Tibial nerve (tissue), 4 donors: ENCODE measurements at regions not wholly inside any gene's neighbourhood (a gene's known extent, or its start where the extent isn't known, plus 50 kb on each side); places are given as distances from the start of the nearest gene placed in this dataset.

ENCODE experiments used
- DNase-seq, 2 donors: peaks; one replicate each; pipeline ENCODE4 v3.0.0-alpha.2; 2019; ENCODE audit warnings: low spot score in 2 of 2
- H3K27ac ChIP-seq, 4 donors: fragments of 200-600 bp; sonication (generic) in 3 of 4; one replicate each; pipeline ENCODE4 v1.5.1; 2017 to 2019; ENCODE audit warnings: mild to moderate bottlenecking in 1 of 4
- H3K27me3 ChIP-seq, 2 donors: fragments of 200-600 bp; sonication (generic) in 1 of 2; one replicate each; pipeline versions ENCODE4 v1.5.1 to v1.6.0; 2017 to 2019
- H3K36me3 ChIP-seq, 3 donors: fragments of 200-600 bp; sonication (generic); one replicate each; pipeline ENCODE4 v1.5.1; 2018 to 2019
- H3K4me1 ChIP-seq, 4 donors: fragments of 200-600 bp; sonication (generic) in 3 of 4; one replicate each; pipeline ENCODE4 v1.5.1; 2017 to 2019
- H3K4me3 ChIP-seq, 4 donors: fragments of 200-600 bp; sonication (generic) in 3 of 4; one replicate each; pipeline ENCODE4 v1.5.1; 2017 to 2019; ENCODE audit warnings: mild to moderate bottlenecking in 1 of 4, moderate library complexity in 1 of 4
- H3K9me3 ChIP-seq, 4 donors: fragments of 200-600 bp; sonication (generic) in 3 of 4; one replicate each; pipeline ENCODE4 v1.5.1; 2017 to 2019
- EP300 ChIP-seq, 2 donors: sonication (generic); formaldehyde crosslinking; IDR thresholded peaks; one replicate each; pipeline ENCODE4 v1.6.1; 2017; ENCODE audit warnings: antibody characterized with exemption in 2 of 2, mild to moderate bottlenecking in 1 of 2
- POLR2A ChIP-seq, 2 donors: fragments of 450-650 bp; IDR thresholded peaks; one replicate each; pipeline ENCODE4 v1.6.1; 2017; ENCODE audit warnings: antibody characterized with exemption in 2 of 2, mild to moderate bottlenecking in 2 of 2, moderate library complexity in 2 of 2
- WGBS, 2 donors: methylation state at CpG; one replicate each; pipeline ENCODE4 v1.1.5; 2018; 5-methylcytosine and 5-hydroxymethylcytosine counted together
- TF ChIP-seq, protein P1 (sequence below), 5 experiments: fragments of 200-600 bp in 3 of 5; fragments of 450-650 bp in 2 of 5; sonication (generic) in 3 of 5; IDR thresholded peaks; one replicate each; pipeline ENCODE4 v1.5.1; 2016 to 2019; ENCODE audit warnings: antibody characterized with exemption in 5 of 5, mild to moderate bottlenecking in 3 of 5, moderate library complexity in 2 of 5

DNA sequence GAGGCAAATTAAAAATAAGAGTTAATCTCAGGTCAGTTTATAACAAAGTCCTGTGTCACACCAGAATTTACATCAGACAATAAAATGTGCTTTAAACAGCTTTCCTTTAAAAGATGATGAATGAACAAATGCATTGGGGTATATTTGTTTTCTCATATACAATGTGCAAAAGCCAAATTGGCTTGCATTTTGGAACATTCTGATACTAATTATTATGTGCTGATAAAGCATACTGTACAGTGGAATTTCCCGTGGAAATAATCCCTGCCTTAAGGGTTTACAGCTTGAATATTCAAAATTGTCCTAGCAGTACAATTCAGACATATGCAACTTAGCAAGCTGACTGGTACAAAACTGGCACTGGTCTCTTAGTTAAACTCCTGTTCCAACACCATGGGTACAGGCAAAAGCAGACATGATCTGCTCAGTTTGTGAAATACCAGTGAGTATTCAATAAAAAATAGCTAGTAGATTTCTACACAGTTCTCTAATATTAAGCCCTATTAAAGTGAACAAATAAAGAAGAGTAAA is 373.4 kb downstream of the SLITRK1 start:
- Histone ChIP-seq H3K27me3 (no peaks in the 10 kb centered on the region), H3K9me3 (no peaks in the 10 kb centered on the region), H3K4me3 (no peak overlapping the region), H3K36me3 (no peaks in the 10 kb centered on the region), H3K27ac (no peak overlapping the region), H3K4me1 (no peaks in the 10 kb centered on the region)
- TF ChIP-seq EP300 (IDR thresholded peaks at IDR 0.05) (no peak), POLR2A (IDR thresholded peaks at IDR 0.05) (no peak)
- TF ChIP-seq, protein P1, sequence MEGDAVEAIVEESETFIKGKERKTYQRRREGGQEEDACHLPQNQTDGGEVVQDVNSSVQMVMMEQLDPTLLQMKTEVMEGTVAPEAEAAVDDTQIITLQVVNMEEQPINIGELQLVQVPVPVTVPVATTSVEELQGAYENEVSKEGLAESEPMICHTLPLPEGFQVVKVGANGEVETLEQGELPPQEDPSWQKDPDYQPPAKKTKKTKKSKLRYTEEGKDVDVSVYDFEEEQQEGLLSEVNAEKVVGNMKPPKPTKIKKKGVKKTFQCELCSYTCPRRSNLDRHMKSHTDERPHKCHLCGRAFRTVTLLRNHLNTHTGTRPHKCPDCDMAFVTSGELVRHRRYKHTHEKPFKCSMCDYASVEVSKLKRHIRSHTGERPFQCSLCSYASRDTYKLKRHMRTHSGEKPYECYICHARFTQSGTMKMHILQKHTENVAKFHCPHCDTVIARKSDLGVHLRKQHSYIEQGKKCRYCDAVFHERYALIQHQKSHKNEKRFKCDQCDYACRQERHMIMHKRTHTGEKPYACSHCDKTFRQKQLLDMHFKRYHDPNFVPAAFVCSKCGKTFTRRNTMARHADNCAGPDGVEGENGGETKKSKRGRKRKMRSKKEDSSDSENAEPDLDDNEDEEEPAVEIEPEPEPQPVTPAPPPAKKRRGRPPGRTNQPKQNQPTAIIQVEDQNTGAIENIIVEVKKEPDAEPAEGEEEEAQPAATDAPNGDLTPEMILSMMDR (IDR thresholded peaks at IDR 0.05), result no peak
- DNase-seq, result no peak
- 10 to 28% methylated on average over 1 of the region's 1 CpG for WGBS, 2 donors

DNA sequence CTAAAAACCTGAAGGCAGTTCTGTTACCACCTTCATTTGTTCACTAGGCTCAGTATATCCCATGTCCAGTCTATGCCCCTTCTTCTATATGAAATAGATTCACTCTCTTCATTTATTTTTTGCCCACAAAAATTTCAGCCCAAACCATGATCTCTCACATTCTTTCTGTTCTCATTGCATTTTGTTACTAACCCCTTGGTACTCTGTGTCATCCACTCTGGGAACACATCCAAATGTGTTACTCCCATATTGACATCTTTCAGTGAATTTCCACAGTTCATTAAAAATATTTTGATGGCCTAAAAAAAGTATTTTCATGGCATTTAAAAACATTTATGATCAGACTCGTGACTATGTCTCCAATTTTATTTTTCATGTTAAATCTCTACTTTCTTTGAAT is 378.9 kb downstream of the SLITRK1 start:
- WGBS, 2 donors, result 29 to 42% methylated on average over 1 of the region's 1 CpG
- DNase-seq, result no peak
- no peak overlapping the region for H3K27ac ChIP-seq
- no peaks in the 10 kb centered on the region for H3K27me3 ChIP-seq
- no peaks in the 10 kb centered on the region for H3K9me3 ChIP-seq
- no peaks in the 10 kb centered on the region for H3K4me1 ChIP-seq
- no peak overlapping the region for H3K4me3 ChIP-seq
- H3K36me3 ChIP-seq, result no peaks in the 10 kb centered on the region
- TF ChIP-seq POLR2A (IDR thresholded peaks at IDR 0.05) (no peak), EP300 (IDR thresholded peaks at IDR 0.05) (no peak)
- TF ChIP-seq, protein P1 (IDR thresholded peaks at IDR 0.05), result no peak

DNA sequence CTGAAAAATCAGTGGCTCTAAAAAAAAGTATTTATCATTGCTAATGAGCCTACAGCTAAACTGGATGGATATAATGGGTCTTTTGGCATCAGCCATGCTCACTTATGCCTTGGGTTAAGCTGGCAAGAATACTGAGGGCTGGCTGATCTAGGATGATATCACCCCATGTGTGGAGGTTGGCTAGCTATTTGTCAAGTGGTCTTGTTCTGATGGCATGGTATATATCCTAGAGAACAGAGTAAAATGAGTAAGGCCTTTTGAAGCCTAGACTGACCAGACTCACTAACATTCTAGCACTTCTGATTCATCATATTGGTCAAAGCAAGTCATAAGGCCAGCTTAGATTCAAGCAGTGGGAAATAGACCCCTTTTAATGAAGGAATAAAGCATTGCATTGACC is 383.0 kb downstream of the SLITRK1 start:
- H3K4me1 ChIP-seq, result no peaks in the 10 kb centered on the region
- no peak for DNase-seq
- no peaks in the 10 kb centered on the region for H3K9me3 ChIP-seq
- H3K4me3 ChIP-seq, result no peak overlapping the region
- H3K27ac ChIP-seq, result no peak overlapping the region
- no peaks in the 10 kb centered on the region for H3K27me3 ChIP-seq
- TF ChIP-seq EP300 (IDR thresholded peaks at IDR 0.05) (no peak), POLR2A (IDR thresholded peaks at IDR 0.05) (no peak)
- TF ChIP-seq, protein P1 (IDR thresholded peaks at IDR 0.05), result no peak
- H3K36me3 ChIP-seq, result no peaks in the 10 kb centered on the region

DNA sequence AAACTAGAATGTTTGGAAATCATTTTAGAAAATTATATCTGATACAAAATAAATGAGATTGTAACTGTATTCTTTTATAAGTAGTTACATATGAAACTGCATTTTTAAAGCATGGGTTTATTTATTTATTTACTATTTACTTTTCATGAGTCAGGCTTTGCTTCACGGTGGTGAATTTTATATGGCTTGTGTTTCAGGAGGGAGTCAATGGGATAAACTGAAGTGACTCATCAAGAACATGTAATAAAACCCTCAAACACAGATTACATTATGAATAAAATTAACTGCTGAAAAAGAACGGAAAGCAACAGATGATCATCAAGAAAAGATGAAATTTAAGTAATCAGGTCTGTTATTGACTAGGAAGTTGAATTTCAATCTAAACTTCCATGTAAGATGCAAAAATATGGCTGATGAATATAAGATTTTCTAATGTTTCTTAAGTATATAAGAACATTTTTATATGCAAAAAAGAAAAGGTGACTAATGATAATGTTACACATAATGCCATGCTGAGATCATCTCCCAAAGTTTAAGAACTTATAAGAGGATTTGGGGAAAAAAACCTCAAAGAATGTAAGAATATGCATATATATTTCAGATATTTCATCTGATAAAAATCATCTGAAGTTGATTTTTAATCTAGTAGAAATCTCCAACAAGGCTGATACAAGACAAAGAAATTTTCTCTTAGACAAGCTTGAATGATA is 383.6 kb downstream of the SLITRK1 start:
- no peak overlapping the region for H3K4me3 ChIP-seq
- H3K9me3 ChIP-seq, result no peaks in the 10 kb centered on the region
- no peaks in the 10 kb centered on the region for H3K27me3 ChIP-seq
- no peaks in the 10 kb centered on the region for H3K4me1 ChIP-seq
- TF ChIP-seq, protein P1 (IDR thresholded peaks at IDR 0.05), result no peak
- H3K36me3 ChIP-seq, result no peaks in the 10 kb centered on the region
- 65 to 68% methylated on average over 2 of the region's 2 CpGs for WGBS, 2 donors
- no peak for DNase-seq
- H3K27ac ChIP-seq, result no peak overlapping the region

DNA sequence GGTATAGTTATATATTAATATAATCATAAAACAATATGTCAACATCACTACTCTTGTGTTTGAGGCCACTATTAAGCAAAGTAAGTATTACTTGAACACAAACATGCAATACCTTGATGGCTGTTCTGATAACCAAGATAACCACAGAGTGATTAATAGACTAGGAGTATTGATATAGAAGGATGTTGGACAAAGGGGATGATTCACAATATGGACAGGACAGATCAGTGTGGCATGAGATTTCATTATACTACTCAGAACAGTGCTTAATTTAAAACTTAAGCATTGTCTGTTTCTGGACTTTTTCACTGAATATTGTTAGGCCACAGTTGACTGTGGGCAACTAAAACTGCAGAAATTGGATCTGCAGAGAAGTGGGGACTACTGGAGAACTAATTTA is 384.2 kb downstream of the SLITRK1 start:
- H3K27ac ChIP-seq, result no peak overlapping the region
- DNase-seq, result no peak
- no peaks in the 10 kb centered on the region for H3K27me3 ChIP-seq
- no peak overlapping the region for H3K4me3 ChIP-seq
- no peaks in the 10 kb centered on the region for H3K4me1 ChIP-seq
- TF ChIP-seq EP300 (IDR thresholded peaks at IDR 0.05) (no peak), POLR2A (IDR thresholded peaks at IDR 0.05) (no peak)
- TF ChIP-seq, protein P1 (IDR thresholded peaks at IDR 0.05), result no peak
- no peaks in the 10 kb centered on the region for H3K36me3 ChIP-seq
- H3K9me3 ChIP-seq, result no peaks in the 10 kb centered on the region
